AG09319 (cell line): ENCODE measurements at regions not wholly inside any gene's neighbourhood (a gene's known extent, or its start where the extent isn't known, plus 50 kb on each side); places are given as distances from the start of the nearest gene placed in this dataset.

Source experiments
- DNase-seq: peaks from one replicate; pipeline ENCODE4 v3.0.0-alpha.2; 2010; ENCODE audit warnings: low read depth; ENCODE audit errors: extremely low read depth
- CTCF ChIP-seq: IDR thresholded peaks from 2 replicates; pipeline ENCODE4 v1.5.1; 2011; ENCODE audit warnings: low read depth, mild to moderate bottlenecking, inconsistent platforms, low read length, moderate library complexity

GRCh38 chrX:85627363-85627762 is 247.9 kb upstream of the POF1B start:
- no peak for DNase-seq
- TF ChIP-seq CTCF: peak; percentile 3; the same call in 1 of the 2 replicates

DNA sequence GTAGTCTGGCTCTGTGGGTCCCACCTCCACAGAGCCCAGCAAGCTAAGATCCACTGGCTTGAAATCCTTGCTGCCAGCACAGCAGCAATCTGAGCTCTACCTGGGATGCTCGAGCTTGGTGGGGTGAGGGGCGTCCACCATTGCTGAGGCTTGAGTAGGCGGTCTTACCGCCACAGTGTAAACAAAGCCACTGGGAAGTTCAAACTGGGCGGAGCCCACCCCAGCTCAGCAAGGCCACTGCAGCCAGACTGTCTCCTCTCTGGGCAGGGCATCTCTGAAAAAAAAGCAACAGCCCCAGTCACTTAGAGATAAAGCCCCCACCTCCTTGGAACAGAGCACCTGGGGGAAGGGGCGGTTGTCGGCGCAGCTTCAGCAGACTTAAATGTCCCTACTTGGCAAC is 243.2 kb upstream of the POF1B start:
- DNase-seq: no peak
- no peak for TF ChIP-seq CTCF

DNA sequence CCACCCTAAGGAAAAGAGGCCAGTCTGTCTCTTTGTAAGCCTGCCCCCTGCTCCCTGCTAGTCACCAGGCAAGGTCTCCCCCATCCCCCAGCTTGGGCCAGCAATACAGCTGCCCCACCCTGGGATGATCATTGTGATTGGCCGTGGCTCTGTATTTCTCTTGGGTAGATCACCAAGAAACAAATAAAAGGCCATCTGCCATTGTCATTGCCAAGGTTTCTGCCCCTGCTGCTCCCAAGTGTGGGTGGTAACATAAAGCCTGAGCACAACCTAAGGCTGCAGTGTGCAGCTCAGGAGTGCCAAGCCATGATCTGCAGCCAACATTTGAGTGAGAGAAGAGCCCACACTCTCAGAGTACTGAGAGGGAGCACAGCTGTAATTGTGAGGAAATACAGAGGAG is 241.0 kb upstream of the POF1B start:
- TF ChIP-seq CTCF: no peak
- no peak for DNase-seq

DNA sequence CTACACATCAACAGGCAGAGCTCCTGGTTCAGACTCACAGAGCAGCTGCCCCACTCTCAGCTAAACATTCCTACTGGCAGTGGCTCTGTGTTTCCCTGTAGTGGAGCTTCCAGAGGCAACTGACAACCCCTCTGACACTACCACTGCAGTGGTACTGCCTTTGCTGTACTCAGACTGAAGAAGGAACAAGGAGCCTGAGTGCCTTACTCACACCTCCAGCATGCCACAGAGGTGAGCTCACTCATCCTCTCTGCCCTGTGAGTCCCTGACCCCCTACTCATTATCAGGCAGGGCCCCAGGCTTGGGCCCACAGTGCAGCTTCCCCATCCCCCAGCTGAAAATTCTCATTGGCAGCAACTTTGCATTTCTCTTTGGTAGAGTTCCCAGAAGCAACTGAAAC is 240.5 kb upstream of the POF1B start:
- no peak for TF ChIP-seq CTCF
- DNase-seq: no peak

- no peak for DNase-seq
- peak; percentile 32 for TF ChIP-seq CTCF
Observed at GRCh38 chrX:85611926-85612325, 232.5 kb upstream of the POF1B start.

GRCh38 chrX:85592980-85593379 is 213.5 kb upstream of the POF1B start:
- TF ChIP-seq CTCF: no peak

DNA sequence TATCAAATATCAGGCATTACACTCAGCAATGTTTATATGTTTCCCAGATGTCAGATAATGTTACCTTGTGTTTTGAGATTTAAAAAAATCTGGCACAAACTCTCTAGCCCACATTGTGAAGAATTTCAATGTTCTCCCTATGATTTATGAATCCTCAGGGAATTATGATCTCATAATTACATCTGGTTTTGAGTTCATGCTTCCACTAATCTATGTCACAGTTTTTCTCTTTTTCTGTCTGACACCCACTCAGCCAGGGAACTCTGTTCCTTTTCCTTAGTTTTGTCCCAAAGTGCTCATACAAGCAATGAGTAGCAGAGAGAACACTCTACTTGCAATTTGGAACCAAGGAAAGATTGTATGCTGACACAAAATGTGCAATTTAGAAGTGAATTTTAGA is 212.1 kb upstream of the POF1B start:
- DNase-seq: no peak
- no peak for TF ChIP-seq CTCF

More at GRCh38 chrX:85592980-85593379, 213.5 kb upstream of the POF1B start:
- DNase-seq: no peak
